H9 (cell line): ENCODE measurements at regions not wholly inside any gene's neighbourhood (a gene's known extent, or its start where the extent isn't known, plus 50 kb on each side); places are given as distances from the start of the nearest gene placed in this dataset.

Experiments
- DNase-seq: peaks from one replicate; pipeline ENCODE4 v3.0.0-alpha.2; 2017
- H2AFZ ChIP-seq: one replicate; pipeline ENCODE4 v1.6.1; 2013; ENCODE audit warnings: mild to moderate bottlenecking, low read length, control low read depth, moderate library complexity
- H2AK5ac ChIP-seq: 2 replicates; pipeline ENCODE4 v1.6.1; 2013; ENCODE audit warnings: low read length, control low read depth, mixed read lengths; ENCODE audit not compliant: insufficient read length
- H2BK120ac ChIP-seq: one replicate; pipeline ENCODE4 v1.6.1; 2013; ENCODE audit warnings: low read depth, mild to moderate bottlenecking, low read length, control low read depth, inconsistent platforms; ENCODE audit not compliant: poor library complexity, severe bottlenecking
- H2BK12ac ChIP-seq: 2 replicates; pipeline ENCODE4 v1.6.1; 2013; ENCODE audit warnings: low read length, control low read depth, mixed read lengths, low read depth; ENCODE audit not compliant: insufficient read length
- H2BK15ac ChIP-seq: 2 replicates; pipeline ENCODE4 v1.6.1; 2013; ENCODE audit warnings: low read depth, low read length, control low read depth
- H2BK20ac ChIP-seq: one replicate; pipeline ENCODE4 v1.6.1; 2013; ENCODE audit warnings: low read depth, mild to moderate bottlenecking, low read length, control low read depth, inconsistent platforms; ENCODE audit not compliant: poor library complexity, severe bottlenecking
- H2BK5ac ChIP-seq: 2 replicates; pipeline ENCODE4 v1.6.1; 2013; ENCODE audit warnings: low read length, control low read depth, mixed read lengths; ENCODE audit not compliant: insufficient read length
- H3K14ac ChIP-seq: 2 replicates; pipeline ENCODE4 v1.6.1; 2013; ENCODE audit warnings: low read length, control low read depth; ENCODE audit not compliant: insufficient read depth
- H3K18ac ChIP-seq: 2 replicates; pipeline ENCODE4 v1.6.1; 2013; ENCODE audit warnings: low read depth, mild to moderate bottlenecking, mixed read lengths, low read length, control low read depth; ENCODE audit not compliant: insufficient read length
- H3K23ac ChIP-seq: 2 replicates; pipeline ENCODE4 v1.6.1; 2013; ENCODE audit warnings: low read length, control low read depth, mixed read lengths, low read depth; ENCODE audit not compliant: insufficient read length
- H3K23me2 ChIP-seq: 2 replicates; pipeline ENCODE4 v1.6.1; 2013; ENCODE audit warnings: low read depth, mild to moderate bottlenecking, mixed read lengths, low read length, control low read depth; ENCODE audit not compliant: insufficient read length, poor library complexity, severe bottlenecking
- H3K27ac ChIP-seq: 2 replicates; pipeline ENCODE4 v1.5.1; 2013; ENCODE audit warnings: low read length, control low read depth, mixed read lengths, low read depth; ENCODE audit not compliant: insufficient read length
- H3K27me3 ChIP-seq: 2 replicates; pipeline ENCODE4 v1.6.1; 2013; ENCODE audit warnings: low read length, control low read depth, inconsistent platforms; ENCODE audit not compliant: insufficient read depth
- H3K4ac ChIP-seq: 2 replicates; pipeline ENCODE4 v1.6.1; 2013; ENCODE audit warnings: low read depth, mild to moderate bottlenecking, control low read depth, inconsistent platforms, low read length, moderate library complexity
- H3K4me1 ChIP-seq: 2 replicates; pipeline ENCODE4 v1.6.1; 2013; ENCODE audit warnings: low read length, control low read depth, inconsistent platforms; ENCODE audit not compliant: insufficient read depth
- H3K4me2 ChIP-seq: 2 replicates; pipeline ENCODE4 v1.6.1; 2013; ENCODE audit warnings: low read length, control low read depth, mixed read lengths; ENCODE audit not compliant: insufficient read length, insufficient read depth
- H3K56ac ChIP-seq: 2 replicates; pipeline ENCODE4 v1.6.1; 2013; ENCODE audit warnings: low read depth, mild to moderate bottlenecking, mixed read lengths, low read length, control low read depth; ENCODE audit not compliant: insufficient read length
- H3K79me1 ChIP-seq: 2 replicates; pipeline ENCODE4 v1.6.1; 2013; ENCODE audit warnings: low read depth, mild to moderate bottlenecking, moderate library complexity, low read length, control low read depth, inconsistent platforms; ENCODE audit not compliant: insufficient read depth, poor library complexity, severe bottlenecking
- H3K79me2 ChIP-seq: 2 replicates; pipeline ENCODE4 v1.6.1; 2013; ENCODE audit warnings: low read length, control low read depth, inconsistent platforms; ENCODE audit not compliant: insufficient read depth
- H3K9ac ChIP-seq: 2 replicates; pipeline ENCODE4 v1.6.1; 2013; ENCODE audit warnings: low read length, control low read depth, mixed read lengths; ENCODE audit not compliant: insufficient read length; ENCODE audit errors: extremely low read depth
- H3K9me3 ChIP-seq: one replicate; pipeline ENCODE4 v1.6.1; 2013; ENCODE audit warnings: low read depth, low read length, inconsistent platforms; ENCODE audit not compliant: control insufficient read depth
- H3T11ph ChIP-seq: one replicate; pipeline ENCODE4 v1.6.1; 2013; ENCODE audit warnings: mild to moderate bottlenecking, low read length, control low read depth, inconsistent platforms
- H4K20me1 ChIP-seq: one replicate; pipeline ENCODE4 v1.6.1; 2013; ENCODE audit not compliant: control insufficient read depth, insufficient read length, insufficient read depth
- H4K5ac ChIP-seq: 2 replicates; pipeline ENCODE4 v1.6.1; 2013; ENCODE audit warnings: low read depth, mild to moderate bottlenecking, mixed read lengths, low read length, control low read depth; ENCODE audit not compliant: insufficient read length
- H4K8ac ChIP-seq: replicated peaks from 2 replicates; pipeline ENCODE4 v1.6.1; 2013; ENCODE audit warnings: low read length, control low read depth, mixed read lengths, low read depth; ENCODE audit not compliant: insufficient read length
- H4K91ac ChIP-seq: 2 replicates; pipeline ENCODE4 v1.6.1; 2013; ENCODE audit warnings: low read depth, mild to moderate bottlenecking, moderate library complexity, mixed read lengths, low read length, control low read depth; ENCODE audit not compliant: insufficient read length
- H3K27ac Mint-ChIP-seq, 3 experiments: 2 replicates in 2 of 3; 3 replicates in 1 of 3; pipeline ENCODE4 v1.8.0; 2020 to 2021; ENCODE audit warnings: mixed read lengths in 3 of 3, mild to moderate bottlenecking in 1 of 3, moderate library complexity in 1 of 3
- H3K27me3 Mint-ChIP-seq: 2 replicates; pipeline ENCODE4 v1.8.0; 2021; ENCODE audit warnings: low read depth, mild to moderate bottlenecking, moderate library complexity, mixed read lengths
- H3K36me3 Mint-ChIP-seq, 3 experiments: 2 replicates in 2 of 3; 3 replicates in 1 of 3; pipeline ENCODE4 v1.8.0; 2020 to 2021; ENCODE audit warnings: low read depth in 3 of 3, mixed read lengths in 3 of 3; ENCODE audit not compliant: insufficient read depth in 1 of 3
- H3K4me1 Mint-ChIP-seq, 2 experiments: 2 replicates each; pipeline ENCODE4 v1.8.0; 2020; ENCODE audit warnings: mixed read lengths in 2 of 2
- H3K4me3 Mint-ChIP-seq, 2 experiments: 2 replicates in 1 of 2; 3 replicates in 1 of 2; pipeline ENCODE4 v1.8.0; 2020 to 2021; ENCODE audit warnings: mild to moderate bottlenecking in 2 of 2, mixed read lengths in 2 of 2, moderate library complexity in 1 of 2
- H3K9me3 Mint-ChIP-seq, 2 experiments: 2 replicates in 1 of 2; 3 replicates in 1 of 2; pipeline ENCODE4 v1.8.0; 2020; ENCODE audit warnings: mild to moderate bottlenecking in 2 of 2, mixed read lengths in 2 of 2, moderate library complexity in 1 of 2
- WGBS: extraction: QIAGEN DNeasy Blood & Tissue Kit; methylation state at CpG from one replicate; pipeline ENCODE4 v1.1.7; 2013; ENCODE audit warnings: missing lambda C conversion rate, low lambda C conversion rate, mixed read lengths; ENCODE audit not compliant: insufficient read length; ENCODE audit errors: extremely low coverage; 5-methylcytosine and 5-hydroxymethylcytosine counted together
- TF ChIP-seq, protein P1 (sequence below): fragments of 200-600 bp; sonication (generic); conservative IDR thresholded peaks from 3 replicates; pipeline ENCODE4 v1.8.0; 2021; ENCODE audit warnings: antibody characterized with exemption, mild to moderate bottlenecking

DNA sequence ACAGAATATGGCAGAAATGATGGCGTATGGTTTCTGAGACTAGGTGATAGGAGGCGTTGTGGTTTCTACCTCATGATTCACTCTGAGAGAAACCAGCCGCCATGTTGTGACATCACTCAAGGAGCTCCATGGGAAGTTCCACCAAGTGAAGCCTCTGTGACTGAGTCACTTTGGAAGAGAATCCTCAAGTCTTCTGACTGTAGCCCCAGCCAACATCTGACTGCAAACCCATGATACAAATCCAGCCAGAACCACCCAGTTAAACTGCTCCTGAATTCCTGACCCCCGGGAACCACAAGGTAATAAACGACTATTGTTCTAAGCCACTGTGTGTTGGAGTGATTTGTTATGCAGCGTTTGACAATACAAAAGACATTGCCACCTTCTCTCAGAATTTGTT lies 91.1 kb upstream of the CARD11 start:
- H4K91ac ChIP-seq, result no peak overlapping the region
- H2BK120ac ChIP-seq, result no peak overlapping the region
- H3K18ac ChIP-seq, result no peak overlapping the region
- H3K4me1 ChIP-seq, result no peaks in the 10 kb centered on the region; the same call in 1 of the 2 replicates
- H3K56ac ChIP-seq, result no peak overlapping the region
- no peak overlapping the region for H3K23ac ChIP-seq
- no peak overlapping the region for H3K27ac ChIP-seq
- H3K23me2 ChIP-seq, result peaks cover 3% of the 10 kb centered on the region
- no peak overlapping the region for H2AK5ac ChIP-seq
- H3K9ac ChIP-seq, result no peak overlapping the region
- peaks cover 1% of the 10 kb centered on the region for H3K27me3 Mint-ChIP-seq
- H3K14ac ChIP-seq, result no peak overlapping the region
- H3K36me3 Mint-ChIP-seq, result no peaks in the 10 kb centered on the region
- TF ChIP-seq, protein P1, sequence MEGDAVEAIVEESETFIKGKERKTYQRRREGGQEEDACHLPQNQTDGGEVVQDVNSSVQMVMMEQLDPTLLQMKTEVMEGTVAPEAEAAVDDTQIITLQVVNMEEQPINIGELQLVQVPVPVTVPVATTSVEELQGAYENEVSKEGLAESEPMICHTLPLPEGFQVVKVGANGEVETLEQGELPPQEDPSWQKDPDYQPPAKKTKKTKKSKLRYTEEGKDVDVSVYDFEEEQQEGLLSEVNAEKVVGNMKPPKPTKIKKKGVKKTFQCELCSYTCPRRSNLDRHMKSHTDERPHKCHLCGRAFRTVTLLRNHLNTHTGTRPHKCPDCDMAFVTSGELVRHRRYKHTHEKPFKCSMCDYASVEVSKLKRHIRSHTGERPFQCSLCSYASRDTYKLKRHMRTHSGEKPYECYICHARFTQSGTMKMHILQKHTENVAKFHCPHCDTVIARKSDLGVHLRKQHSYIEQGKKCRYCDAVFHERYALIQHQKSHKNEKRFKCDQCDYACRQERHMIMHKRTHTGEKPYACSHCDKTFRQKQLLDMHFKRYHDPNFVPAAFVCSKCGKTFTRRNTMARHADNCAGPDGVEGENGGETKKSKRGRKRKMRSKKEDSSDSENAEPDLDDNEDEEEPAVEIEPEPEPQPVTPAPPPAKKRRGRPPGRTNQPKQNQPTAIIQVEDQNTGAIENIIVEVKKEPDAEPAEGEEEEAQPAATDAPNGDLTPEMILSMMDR, result no peak
- no peak overlapping the region for H3K4ac ChIP-seq
- H3K9me3 Mint-ChIP-seq, result no peaks in the 10 kb centered on the region; a peak in 1 of 5 replicates
- no peak overlapping the region for H2BK12ac ChIP-seq
- no CpG with 5 or more reads among the region's 6 CpGs for WGBS
- no peaks in the 10 kb centered on the region for H3K79me1 ChIP-seq
- no peaks in the 10 kb centered on the region for H4K20me1 ChIP-seq
- H3K4me3 Mint-ChIP-seq, result no peak overlapping the region
- no peak overlapping the region for H3K4me2 ChIP-seq
- no peak overlapping the region for H4K8ac ChIP-seq
- DNase-seq, result no peak
- H4K5ac ChIP-seq, result no peak overlapping the region
- peaks cover 21 to 25% of the 10 kb centered on the region in 2 experiments for H3K4me1 Mint-ChIP-seq
- H3K27ac Mint-ChIP-seq, result peak overlapping the region in 2 of 3 experiments; percentile 5 to 16; a peak in 2 of 7 replicates
- H2BK5ac ChIP-seq, result no peak overlapping the region
- H2BK15ac ChIP-seq, result no peak overlapping the region
- no peak overlapping the region for H3T11ph ChIP-seq
- no peaks in the 10 kb centered on the region for H3K27me3 ChIP-seq
- H2AFZ ChIP-seq, result no peak overlapping the region
- H3K79me2 ChIP-seq, result no peaks in the 10 kb centered on the region
- no peaks in the 10 kb centered on the region for H3K9me3 ChIP-seq
- no peak overlapping the region for H2BK20ac ChIP-seq
